GM19463 (cell line): ENCODE measurements at regions not wholly inside any gene's neighbourhood (a gene's known extent, or its start where the extent isn't known, plus 50 kb on each side); places are given as distances from the start of the nearest gene placed in this dataset.
"Not testable (repeated sequence)": the region's sequence is repeated elsewhere in the genome, so short reads cannot be mapped to it uniquely, and the experiment has no call there.

Experiments used
- ATAC-seq: cut with Tn5 transposase; IDR thresholded peaks from one replicate; pipeline ENCODE4 v1.9.1; 2021; ENCODE audit warnings: mild to moderate bottlenecking, moderate library complexity; ENCODE audit not compliant: unreplicated experiment

DNA sequence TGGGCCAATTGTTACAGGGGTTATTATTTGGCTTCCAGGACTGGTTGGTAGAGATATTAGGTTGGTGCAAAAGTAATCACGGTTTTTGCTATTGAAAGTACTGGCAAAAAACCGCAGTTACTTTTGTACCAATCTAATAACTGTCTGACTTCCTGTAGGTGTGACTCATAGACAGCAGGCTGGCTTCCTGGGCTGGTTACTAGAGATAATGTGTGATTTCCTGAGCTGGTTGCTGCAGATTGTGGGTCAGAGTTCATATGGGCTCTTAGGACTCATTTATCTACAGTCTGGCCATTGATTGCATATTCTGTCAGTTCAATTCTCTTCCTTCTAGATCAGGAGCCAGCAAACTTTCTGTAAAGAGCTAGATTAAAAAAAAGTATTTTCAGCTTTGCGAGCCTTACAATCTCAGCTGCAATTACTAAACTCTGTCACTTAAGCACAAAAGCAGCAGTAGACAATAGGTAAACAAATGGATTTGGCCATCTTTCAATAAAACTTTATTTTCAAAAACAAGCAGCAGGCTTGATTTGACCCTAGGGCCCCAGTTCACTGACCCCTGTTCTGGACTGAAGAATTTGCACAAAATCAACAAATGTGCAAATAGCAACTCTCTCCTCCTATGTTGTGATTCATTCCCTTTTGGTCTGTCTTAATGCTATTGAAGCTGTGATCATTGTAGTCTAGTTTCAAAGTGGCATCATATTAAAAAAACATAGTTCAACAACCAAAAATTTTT is 50.8 kb upstream of the BOD1L1 start:
- ATAC-seq, result no peak

DNA sequence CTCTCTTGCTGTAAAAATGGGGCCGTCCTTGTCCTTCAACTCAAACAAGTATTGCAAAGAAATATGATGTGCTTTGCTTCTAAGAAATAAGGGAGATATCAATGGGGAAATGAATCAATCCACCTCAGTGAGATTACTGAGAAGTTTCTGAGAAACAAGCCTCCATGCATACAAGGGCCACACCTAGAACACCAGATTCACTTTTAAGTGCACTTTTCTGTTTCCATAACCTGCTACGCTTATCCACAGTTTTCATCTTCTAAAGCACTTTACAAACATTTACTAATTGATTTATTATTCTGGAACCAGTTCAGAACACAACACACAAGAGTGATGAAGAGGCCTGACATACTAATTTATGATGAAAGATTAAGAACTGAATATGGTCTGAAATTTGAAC is 54.0 kb upstream of the BOD1L1 start:
- no peak for ATAC-seq

DNA sequence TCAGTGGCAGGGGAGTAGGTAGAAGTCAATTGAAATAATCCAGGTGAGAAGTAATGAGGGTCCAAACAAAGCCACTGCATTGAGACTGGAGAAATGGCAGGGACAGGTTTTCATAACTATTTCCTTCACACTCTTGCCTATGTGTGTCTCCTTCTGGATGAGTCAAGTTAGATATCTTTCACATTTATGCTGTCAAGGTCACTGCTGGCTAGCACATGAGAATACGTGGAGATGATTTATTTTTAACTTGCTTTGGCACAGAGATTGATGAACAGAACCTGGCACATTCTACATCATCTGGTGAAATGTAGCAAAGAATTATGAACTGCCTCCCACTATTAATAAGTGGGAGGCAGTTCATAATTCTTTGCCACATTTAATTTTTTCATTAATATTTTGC is 66.7 kb upstream of the BOD1L1 start:
- ATAC-seq, result no peak

DNA sequence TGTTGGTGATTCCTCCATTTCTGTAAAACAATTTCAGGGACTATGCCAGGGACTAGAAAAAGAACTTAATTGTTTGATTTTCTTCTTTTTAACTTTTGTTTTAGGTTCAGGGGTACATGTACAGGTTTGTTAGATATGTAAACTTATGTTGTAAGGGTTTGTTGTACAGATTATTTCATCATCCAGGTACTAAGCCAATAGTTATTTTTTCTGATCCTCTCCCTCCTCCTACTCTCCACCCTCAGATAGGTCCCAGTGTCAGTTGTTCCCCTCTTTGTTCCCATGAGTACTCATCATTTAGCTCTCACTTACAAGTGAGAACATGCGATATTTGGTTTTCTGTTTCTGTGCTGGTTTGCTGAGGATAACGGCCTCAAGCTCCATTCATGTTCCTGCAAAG is 70.8 kb upstream of the BOD1L1 start:
- ATAC-seq, result no peak

DNA sequence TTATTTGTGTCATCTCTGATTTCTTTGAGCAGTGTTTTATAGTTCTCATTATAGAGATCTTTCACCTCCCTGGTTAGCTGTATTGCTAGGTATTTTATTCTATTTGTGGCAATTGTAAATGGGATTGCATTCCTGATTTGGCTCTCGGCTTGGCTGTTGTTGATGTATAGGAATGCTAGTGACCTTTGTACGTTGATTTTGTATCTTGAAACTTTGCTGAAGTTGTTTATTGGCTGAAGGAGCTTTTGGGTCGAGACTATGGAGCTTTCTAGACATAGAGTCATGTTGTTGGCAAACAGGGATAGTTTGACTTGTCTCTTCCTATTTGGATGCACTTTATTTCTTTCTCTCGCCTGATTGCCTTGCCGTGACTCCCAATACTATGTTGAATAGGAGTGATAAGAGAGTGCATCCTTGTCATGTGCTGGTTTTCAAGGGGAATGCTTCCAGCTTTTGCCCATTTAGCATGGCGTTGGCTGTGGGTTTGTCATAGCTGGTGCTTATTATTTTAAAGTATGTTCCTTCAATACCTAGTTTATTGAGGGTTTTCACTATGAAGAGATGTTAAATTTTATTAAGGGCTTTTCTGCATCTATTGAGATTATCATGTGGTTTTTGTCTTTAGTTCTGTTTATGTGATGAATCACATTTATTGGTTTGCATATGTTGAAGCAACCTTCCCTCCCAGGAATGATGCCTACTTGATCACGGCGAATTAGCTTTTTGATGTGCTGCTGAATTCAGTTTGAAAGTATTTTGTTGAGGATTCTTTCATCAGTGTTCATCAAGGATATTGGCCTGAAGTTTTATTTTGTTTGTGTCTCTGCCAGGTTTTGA is 72.7 kb upstream of the BOD1L1 start:
- ATAC-seq, result no peak

DNA sequence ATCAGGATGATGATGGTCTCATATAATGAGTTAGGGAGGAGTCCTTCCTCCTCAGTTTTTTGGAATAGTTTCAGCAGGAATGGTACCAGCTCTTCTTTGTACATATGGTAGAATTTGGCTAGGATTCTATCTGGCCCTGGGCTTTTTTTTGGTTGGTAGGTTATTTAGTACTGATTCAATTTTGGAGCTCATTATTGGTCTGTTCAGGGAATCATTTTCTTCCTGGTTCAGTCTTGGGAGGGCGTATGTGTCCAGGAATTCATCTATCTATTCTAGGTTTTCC is 73.3 kb upstream of the BOD1L1 start:
- ATAC-seq, result not testable (repeated sequence)

DNA sequence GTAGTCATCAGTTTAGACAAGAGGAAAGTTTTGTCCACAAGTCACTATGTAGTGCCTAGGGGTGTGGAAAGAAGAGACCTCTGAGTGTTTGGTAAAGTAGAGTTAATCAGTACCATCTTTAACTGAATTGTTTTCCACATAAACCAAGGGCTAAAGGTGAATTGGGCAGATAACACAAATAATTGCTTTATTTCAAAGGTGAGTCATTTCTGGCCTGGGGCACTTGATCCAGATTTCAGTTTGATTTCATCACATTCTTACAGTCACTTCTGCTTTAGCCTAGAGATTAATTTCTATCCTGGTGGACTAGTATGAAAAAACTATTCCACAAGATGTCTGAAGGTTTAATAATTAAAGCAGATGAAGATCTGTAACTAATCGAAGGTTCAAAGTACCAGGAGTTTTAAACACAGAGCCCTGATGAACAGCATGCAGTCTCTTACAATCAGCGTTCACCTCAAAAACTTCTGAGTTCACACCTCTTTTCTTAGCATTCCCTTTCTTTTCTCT is 74.5 kb upstream of the BOD1L1 start:
- ATAC-seq, result no peak

DNA sequence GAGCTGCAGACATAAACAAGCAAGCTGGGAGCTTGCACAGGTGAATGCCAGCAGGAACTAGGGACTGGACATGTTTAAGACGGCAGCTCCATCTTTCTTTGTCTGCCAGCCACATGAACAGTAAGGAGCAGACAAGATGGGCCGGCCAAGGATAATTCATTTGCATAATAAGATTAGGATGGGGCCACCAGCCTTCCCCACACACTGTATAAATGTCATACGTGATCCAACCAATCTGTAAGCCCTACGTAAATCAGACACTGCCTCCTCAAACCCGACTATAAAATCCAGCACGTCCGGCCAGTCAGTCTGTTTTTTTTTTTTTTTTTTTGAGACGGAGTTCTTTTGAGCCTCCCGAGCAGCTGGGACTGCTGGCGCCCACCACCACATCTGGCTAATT is 75.6 kb upstream of the BOD1L1 start:
- ATAC-seq, result no peak

DNA sequence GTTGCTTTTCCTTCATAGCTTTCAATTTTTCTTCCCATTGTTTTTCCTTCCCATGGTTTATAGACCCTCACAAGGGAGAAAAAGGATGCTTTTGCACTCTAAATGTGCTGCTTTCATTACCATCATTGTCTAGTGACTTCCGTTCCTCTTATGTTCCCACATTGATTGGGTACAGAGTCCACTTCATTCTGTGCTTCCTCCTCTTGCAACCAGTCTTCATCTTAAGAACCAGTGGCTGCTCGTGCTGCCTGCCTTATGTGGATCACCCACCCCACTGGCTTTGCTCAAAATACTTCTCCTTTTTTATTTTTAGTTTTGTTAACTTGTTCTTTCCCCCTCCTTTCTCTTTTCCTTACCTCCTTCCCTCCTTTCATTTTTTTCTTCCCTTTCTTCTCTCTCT is 76.5 kb upstream of the BOD1L1 start:
- ATAC-seq, result no peak

DNA sequence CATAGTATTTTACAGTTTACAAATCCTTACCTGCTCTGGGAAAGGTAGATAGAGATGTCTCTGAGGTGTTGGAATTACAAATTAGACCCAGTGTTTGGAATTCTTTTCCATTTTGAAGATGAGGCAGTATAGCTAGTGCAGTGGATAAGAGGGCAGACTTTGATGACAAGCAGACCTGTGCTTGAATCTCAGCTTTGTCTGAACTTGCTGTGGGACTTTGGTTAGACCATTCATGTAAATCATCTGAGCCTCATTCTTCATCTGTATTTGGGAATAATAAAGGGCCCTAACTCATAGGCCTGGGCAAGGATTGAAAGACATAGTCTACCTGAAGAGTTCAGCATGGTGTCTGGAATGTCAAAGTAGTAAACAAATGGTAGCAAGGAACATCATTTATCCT is 77.2 kb upstream of the BOD1L1 start:
- ATAC-seq, result no peak

DNA sequence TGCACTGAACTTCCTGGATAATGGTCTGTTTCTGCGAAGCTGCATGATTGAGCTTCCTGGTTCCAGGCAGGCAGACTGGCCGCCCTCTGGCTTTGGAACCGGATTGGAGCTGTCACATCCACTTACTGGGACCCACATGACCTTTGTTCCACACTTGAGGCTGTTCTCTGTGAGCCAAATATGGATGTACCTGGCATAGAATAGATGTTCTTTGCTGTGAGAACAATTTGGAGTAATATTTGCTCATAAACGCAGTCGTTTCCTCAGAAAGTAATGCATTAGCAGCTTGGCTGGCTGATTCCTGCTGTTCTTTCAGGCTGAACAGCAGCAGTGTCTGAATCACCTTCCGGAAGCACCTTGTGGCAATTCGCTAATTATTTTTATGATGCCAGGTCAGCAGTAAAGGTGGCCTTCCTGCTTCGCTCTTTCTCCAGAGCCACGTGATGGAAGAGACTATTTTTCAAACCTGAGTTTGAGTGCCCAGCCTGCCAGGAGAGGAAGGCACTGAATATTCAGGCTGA is 78.1 kb upstream of the BOD1L1 start:
- no peak for ATAC-seq

DNA sequence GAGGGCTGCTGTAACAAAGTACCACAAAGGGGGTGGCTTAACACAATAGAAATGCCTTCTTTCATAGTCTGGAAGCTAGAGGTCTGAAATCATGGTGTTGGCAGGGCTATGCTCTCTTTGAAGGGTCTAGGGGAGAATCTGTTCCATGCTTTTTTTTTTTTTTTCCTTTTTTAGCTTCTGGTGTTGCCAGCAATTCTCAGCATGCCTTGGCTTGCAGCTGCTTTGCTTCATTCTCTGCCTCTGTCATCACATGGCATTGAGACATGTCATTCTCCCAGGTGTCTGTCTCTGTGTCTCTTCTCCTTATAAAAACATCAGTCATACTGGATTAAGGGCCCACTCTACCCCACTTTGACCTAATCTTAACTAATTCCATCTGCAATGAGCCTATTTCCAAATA is 78.6 kb upstream of the BOD1L1 start:
- ATAC-seq, result no peak

DNA sequence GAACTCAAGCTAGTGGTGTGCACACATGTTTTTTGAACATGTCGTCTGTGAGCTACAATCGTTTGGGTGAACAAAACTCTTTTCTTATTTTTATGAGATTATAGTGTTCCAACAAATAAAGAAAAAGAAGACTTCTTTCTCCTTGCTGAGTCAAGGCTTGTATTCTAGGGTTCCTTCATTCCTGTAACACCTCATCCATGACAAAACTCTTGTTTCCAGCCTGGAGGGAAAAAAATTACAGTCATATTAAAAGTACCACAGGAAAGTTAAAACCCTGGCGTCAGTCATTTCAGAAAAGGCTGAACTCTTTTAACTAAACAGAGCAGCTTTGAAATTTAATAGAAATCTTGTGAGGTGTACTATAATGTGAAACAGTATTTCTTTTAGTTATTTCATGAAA is 79.2 kb upstream of the BOD1L1 start:
- no peak for ATAC-seq

DNA sequence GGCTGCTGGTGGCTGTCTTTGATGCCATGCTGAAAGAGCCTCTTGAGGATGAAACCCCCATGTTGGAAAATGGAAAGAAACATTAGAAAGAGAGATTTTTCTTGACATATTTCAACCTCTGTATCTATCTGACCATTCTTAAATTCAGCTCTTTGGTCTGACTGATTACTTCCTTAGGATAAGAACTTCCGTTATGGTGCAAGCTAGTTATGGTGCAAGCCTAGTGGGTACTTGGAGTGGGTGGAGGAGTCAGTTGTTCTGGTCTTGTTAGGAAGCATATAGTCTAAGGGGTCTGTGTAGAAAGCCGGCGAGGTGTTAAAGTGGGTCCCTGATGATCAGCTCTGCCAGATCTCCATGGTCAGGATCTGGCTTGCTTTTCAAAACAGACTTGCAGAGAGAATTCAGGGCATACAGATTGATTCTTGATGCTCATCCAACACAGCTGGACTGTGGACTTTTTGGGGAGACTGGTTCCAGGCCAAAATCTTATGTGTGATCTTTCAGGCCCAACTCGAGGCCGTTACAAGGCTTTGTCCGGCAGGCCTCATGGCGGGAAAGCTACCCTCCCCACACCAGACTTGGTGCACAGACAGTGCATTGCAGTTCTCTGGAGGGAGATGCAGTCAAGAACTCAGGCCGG is 82.8 kb upstream of the BOD1L1 start:
- no peak for ATAC-seq

DNA sequence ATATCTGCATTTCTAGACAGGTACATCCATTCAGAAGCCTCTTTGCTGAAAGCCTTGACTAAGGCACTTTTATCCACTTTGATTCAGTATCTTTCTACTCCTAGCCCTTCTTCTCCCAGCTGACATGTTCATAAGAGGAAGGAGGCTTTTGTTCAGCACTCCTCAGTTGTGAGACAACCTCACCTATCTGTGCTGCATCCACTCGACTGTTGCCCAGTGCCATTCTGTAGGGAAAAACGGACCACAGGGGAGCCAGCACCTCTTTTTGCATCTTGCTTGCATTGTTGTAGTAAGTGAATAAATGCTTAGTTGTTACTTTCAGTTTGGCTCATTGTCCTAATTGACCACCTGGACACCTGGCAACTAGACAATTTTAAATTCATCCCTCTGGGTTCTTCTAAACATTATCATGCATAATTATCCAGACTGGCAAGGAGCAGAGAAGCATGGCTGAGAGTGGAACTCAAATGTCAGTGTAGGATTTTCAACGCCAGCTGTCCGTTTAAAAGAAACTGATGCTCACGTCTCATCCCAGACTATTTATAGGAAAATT is 83.8 kb upstream of the BOD1L1 start:
- ATAC-seq, result no peak

DNA sequence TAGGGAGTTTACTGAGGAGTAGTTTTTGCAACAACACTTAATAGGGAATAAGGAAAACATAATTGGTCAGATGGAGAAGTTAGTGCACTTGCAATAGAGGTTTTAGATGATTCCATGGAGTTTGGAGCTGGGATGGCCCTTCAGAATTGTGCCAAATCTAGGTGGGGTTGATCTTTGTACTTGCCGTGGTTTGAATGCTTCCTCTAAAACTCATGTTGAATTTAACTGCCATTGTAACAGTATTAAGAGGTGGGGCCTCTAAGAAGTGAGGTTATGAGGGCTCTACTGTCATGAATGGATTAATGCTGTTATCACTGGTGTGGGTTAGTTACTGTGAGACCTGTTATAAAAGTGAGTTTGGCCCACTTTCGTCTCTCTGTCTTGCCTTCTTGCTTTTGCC is 94.4 kb upstream of the BOD1L1 start:
- ATAC-seq, result no peak

DNA sequence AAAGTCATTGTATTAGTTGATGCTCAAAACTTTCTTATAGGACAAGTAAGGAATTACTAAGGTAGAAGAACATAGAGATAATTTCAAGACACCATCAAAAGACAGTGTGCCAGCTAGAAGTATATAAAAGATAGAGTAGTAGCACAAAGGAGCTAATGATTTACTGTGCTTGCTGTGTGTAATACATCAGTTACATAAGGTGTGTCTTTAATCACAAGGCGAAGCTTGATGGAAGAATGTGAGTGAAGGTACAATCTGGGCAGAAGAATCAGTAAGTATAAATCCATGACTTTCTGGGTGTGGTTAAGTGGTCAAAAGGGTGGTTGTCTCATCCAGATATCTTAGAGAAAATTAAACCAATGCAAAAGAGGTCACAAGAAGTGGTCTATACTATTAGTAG is 95.1 kb upstream of the BOD1L1 start:
- no peak for ATAC-seq

DNA sequence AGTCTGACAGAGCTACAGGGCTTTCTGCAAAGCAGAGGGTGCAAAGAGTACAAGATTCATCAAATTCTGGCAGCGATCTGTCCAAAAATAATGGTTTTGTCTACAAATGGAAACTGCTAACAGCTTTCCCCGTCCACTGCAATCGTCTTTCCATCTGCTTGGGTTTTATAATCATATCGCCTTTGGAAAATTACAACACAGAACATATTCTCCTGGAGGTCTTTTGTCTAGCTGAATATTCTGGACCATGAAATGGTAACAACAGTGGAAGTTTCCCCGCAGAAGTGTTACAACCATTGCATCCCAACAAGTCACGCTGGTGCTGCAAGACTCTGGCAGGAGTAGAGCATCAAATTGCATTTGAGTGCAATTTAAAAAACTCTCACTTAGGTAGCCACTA is 101.2 kb upstream of the BOD1L1 start:
- ATAC-seq, result no peak

DNA sequence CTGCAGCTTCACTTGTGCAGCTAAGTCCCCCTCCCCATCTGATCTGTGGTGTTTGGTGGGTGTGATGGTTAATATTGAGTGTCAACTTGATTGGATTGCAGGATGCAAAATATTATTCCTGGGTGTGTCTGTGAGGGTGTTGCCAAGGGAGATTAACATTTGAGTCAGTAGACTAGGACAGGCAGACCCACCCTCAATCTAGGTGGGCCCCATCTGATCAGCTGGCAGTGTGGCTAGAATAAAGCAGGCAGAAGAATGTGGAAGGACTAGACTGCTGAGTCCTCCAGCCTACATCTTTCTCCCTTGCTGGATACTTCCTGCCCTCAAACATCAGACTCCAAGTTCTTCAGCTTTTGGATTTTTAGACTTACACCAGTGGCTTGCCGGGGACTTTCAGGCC is 103.5 kb upstream of the BOD1L1 start:
- ATAC-seq, result no peak

DNA sequence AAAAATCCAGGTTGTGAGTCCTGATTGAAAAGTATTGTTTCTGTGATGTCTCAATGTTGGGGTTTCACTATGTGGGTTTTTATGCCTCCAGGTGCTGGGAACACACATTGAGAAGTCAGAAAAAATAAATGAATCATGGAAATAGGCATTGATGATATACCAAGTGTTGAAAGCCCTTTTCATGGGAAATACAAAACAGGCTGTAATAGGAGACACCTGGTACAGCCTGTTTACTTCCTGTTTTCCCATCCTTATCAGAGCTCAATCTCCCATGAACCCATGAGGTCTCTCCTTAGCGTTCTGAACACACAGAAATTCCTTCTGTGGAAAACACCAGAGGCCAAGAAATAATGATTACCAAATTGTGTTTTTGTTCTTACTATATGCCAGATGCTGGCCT is 106.3 kb upstream of the BOD1L1 start:
- ATAC-seq, result no peak

DNA sequence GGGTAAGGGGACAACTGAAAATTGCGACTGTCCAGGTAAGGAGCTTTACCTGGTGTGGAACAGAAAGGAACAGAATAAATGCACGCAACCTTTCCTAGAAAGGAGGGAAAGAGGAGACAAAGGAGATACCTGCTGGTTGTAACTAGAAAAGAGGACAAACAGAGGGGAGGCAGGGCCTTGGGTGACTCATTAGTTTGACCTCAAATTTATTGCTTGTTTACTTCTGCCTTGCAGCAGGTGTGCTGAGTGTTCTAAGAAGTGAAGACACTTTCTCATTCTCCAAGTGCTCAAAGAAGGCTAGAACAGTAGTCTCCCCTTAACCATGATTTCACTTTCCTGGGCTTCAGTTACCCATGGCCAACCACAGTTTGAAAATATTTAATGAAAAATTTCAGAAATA is 123.1 kb upstream of the BOD1L1 start:
- ATAC-seq, result no peak

DNA sequence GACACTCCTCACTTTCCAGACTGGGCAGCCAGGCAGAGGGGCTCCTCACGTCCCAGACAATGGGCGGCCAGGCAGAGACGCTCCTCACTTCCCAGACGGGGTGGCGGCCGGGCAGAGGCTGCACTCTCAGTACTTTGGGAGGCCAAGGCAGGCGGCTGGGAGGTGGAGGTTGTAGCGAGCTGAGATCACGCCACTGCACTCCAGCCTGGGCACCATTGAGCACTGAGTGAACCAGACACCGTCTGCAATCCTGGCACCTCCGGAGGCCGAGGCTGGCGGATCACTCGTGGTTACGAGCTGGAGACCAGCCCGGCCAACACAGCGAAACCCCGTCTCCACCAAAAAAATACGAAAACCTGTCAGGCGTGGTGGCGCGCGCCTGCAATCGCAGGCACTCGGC is 134.1 kb upstream of the BOD1L1 start:
- not testable (repeated sequence) for ATAC-seq
